ENCODE measurements at regions not wholly inside any gene's neighbourhood (a gene's known extent, or its start where the extent isn't known, plus 50 kb on each side); places are given as distances from the start of the nearest gene placed in this dataset.

DNA sequence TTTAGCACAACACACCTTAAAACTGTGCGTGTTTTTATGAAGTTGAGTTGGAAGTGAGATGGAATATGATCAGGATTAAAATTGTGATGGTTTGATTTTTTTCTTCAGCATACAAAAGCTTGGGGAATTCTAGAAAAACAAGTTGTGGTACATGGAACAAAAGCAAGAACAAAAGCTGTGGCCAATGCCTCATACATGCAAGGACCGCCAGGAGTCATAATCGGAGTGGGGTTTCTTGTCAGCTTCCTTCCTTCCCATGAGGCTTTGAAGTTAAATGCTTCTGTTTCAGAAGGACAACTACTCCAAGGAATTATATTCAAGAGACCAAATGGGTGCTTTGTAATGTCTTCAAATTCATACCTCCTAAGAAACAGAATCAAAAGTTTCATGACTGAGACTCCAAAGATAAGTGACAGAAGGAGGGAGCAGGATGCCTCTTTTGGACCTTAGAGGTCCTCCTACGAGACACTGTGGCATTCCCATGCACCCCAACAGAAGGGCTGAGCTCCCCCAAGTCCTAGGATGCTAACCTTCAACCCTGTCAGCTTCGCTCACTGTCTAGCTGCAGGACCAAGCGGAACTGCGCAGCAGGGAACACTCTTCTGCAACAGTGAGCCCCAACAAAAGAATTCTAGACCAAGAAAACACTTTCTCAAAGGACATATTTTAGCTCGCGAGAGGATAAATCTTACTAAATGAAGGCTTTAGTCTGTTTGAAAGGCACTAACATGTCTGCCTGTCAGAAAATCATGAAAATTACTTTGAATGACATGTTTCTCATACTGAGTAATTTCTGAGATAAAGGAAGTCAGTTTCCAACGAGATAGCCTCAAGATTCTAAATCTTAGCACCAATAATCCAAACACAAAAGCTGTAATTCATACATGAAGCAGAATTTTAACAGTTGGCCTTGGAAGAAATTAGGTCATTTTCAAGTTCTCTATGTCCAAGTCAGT, 108.5 kb upstream of the NHSL1 start:
- H3K36me3 ChIP-seq (ENCODE audit: control insufficient read depth, insufficient read depth, low read length): no peaks in the 10 kb centered on the region
- 100% methylated on average over 2 of the region's 10 CpGs for WGBS (ENCODE audit: insufficient coverage, low lambda C conversion rate)
- H3K9me3 ChIP-seq (ENCODE audit: control insufficient read depth, low read depth, low read length): no peaks in the 10 kb centered on the region
- no peaks in the 10 kb centered on the region for H3K27me3 ChIP-seq (ENCODE audit: control insufficient read depth, insufficient read depth, low read length)
- peaks cover 2% of the 10 kb centered on the region for H3K4me1 ChIP-seq (ENCODE audit: control insufficient read depth, insufficient read depth, low read length)
- DNase-seq: no peak
- H3K27ac ChIP-seq (ENCODE audit: low read length): no peak overlapping the region
- H3K4me3 ChIP-seq (ENCODE audit: low read length): no peak overlapping the region

DNA sequence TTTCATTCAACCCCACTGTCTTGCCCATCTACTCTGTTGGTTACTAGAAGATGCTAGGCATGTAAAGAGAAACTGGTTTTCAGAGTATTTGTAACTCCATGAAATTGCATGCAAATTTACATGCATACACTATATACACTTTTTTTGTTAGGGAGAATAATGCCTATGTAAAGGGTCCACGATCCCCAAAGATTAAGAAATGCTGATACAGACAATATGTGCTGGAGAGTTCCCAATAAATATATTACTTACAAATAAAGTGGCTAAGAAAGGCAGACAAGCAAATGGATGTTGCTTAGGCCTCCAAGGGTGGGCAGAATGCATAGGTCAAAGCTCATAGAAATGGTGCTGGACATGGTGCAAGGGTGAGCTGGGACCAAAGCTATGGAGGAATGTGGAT, 109.6 kb upstream of the NHSL1 start:
- H3K27ac ChIP-seq (ENCODE audit: low read length): no peak overlapping the region
- H3K4me1 ChIP-seq (ENCODE audit: control insufficient read depth, insufficient read depth, low read length): peaks cover 2% of the 10 kb centered on the region
- no peaks in the 10 kb centered on the region for H3K36me3 ChIP-seq (ENCODE audit: control insufficient read depth, insufficient read depth, low read length)
- WGBS (ENCODE audit: insufficient coverage, low lambda C conversion rate): no CpG with 5 or more reads among the region's 1 CpG
- no peaks in the 10 kb centered on the region for H3K27me3 ChIP-seq (ENCODE audit: control insufficient read depth, insufficient read depth, low read length)
- DNase-seq: no peak
- no peaks in the 10 kb centered on the region for H3K9me3 ChIP-seq (ENCODE audit: control insufficient read depth, low read depth, low read length)
- H3K4me3 ChIP-seq (ENCODE audit: low read length): no peak overlapping the region

DNA sequence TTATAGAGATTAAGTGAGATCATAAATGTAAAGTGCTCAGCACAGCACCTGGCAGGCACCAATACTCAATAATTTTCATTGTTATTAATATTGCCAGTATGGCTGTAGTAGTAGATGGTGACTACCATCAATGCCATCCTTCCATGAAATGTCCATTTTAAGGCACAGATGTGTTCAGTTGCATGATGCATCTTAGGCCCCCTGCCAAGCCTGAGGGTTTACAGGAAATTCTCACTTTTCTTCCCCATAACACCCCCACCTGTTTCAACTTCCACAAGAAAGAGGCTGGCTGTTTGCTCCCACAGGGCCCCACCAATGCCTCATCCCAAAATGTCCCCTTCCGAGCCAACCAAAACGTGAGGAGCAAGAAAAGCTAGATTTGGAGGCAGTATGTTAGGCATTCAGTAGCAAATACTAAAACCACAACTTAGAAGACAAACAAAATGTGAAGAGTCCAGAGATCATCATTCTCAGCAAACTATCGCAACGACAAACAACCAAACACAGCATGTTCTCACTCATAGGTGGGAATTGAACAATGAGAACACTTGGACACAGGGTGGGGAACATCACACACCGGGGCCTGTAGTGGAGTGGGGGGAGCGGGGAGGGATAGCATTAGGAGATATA, 110.6 kb upstream of the NHSL1 start:
- Histone ChIP-seq H3K4me3 (ENCODE audit: low read length) (no peak overlapping the region), H3K27ac (ENCODE audit: low read length) (no peak overlapping the region), H3K27me3 (ENCODE audit: control insufficient read depth, insufficient read depth, low read length) (no peaks in the 10 kb centered on the region), H3K9me3 (ENCODE audit: control insufficient read depth, low read depth, low read length) (no peaks in the 10 kb centered on the region), H3K4me1 (ENCODE audit: control insufficient read depth, insufficient read depth, low read length) (peaks cover 2% of the 10 kb centered on the region), H3K36me3 (ENCODE audit: control insufficient read depth, insufficient read depth, low read length) (no peaks in the 10 kb centered on the region)
- WGBS (ENCODE audit: insufficient coverage, low lambda C conversion rate): 80% methylated on average over 1 of the region's 6 CpGs
- DNase-seq: no peak

DNA sequence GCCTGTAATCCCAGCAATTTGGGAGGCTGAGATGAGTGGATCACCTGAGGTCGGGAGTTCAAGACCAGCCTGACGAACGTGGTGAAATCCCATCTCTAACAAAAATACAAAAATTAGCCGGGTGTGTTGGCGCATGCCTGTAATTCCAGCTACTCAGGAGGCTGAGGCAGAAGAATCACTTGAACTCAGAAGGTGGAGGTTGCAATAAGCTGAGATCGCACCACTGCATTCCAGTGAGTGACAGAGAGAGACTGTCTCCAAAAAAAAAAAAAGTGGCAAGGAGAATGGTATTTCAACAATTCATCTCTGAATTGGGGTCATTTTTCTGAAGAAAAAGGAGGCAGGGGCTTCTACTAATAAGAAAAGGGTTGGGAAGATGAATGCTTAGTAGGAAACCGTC, 111.5 kb upstream of the NHSL1 start:
- Histone ChIP-seq H3K27ac (ENCODE audit: low read length) (no peak overlapping the region), H3K36me3 (ENCODE audit: control insufficient read depth, insufficient read depth, low read length) (no peaks in the 10 kb centered on the region), H3K4me3 (ENCODE audit: low read length) (no peak overlapping the region), H3K4me1 (ENCODE audit: control insufficient read depth, insufficient read depth, low read length) (peaks cover 2% of the 10 kb centered on the region), H3K9me3 (ENCODE audit: control insufficient read depth, low read depth, low read length) (no peaks in the 10 kb centered on the region), H3K27me3 (ENCODE audit: control insufficient read depth, insufficient read depth, low read length) (no peaks in the 10 kb centered on the region)
- DNase-seq: no peak
- WGBS (ENCODE audit: insufficient coverage, low lambda C conversion rate): 100% methylated on average over 1 of the region's 7 CpGs

DNA sequence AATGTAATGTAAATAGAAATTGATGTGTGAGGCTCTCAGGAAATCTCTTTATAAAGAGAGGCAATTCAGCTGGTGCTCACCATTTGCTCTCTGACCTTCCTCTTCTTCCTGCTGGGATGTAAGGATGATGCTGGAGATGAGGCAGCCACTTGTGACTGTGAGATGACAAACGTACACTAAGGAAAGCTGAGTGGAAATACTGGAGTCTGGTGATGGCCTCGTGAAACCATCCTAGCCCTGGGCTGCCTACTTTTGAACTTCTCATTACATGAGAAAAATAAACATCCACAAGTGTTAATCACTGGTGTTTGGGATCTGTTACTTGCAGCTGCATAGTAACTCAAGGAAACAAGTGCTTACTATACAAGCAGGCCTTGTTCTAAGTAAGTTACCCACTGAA, 114.9 kb upstream of the NHSL1 start:
- Histone ChIP-seq H3K36me3 (ENCODE audit: control insufficient read depth, insufficient read depth, low read length) (no peaks in the 10 kb centered on the region), H3K27me3 (ENCODE audit: control insufficient read depth, insufficient read depth, low read length) (no peaks in the 10 kb centered on the region), H3K4me3 (ENCODE audit: low read length) (no peak overlapping the region), H3K9me3 (ENCODE audit: control insufficient read depth, low read depth, low read length) (no peaks in the 10 kb centered on the region), H3K27ac (ENCODE audit: low read length) (no peak overlapping the region), H3K4me1 (ENCODE audit: control insufficient read depth, insufficient read depth, low read length) (peaks cover 1% of the 10 kb centered on the region)
- no CpG with 5 or more reads among the region's 2 CpGs for WGBS (ENCODE audit: insufficient coverage, low lambda C conversion rate)
- DNase-seq: no peak

DNA sequence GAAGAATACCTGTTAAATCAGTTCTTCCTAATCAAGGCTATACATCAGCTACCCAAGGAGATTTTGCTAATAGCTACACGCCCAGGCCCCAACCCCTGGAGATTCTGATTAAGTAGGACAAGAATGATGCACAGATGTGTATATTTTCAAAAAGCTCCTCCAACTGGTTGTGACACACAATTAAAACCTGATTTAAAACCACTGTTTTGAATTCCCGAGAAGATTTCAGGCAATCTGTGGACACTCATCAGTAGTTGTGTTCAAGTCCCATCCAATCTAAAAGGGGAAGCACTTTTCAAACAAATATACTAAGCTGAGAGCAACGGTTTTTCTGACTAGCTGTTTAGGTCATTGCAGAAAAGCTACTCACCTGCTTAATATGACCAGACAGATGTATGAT, 118.9 kb upstream of the NHSL1 start:
- no peaks in the 10 kb centered on the region for H3K4me1 ChIP-seq (ENCODE audit: control insufficient read depth, insufficient read depth, low read length)
- H3K4me3 ChIP-seq (ENCODE audit: low read length): no peak overlapping the region
- no peaks in the 10 kb centered on the region for H3K27me3 ChIP-seq (ENCODE audit: control insufficient read depth, insufficient read depth, low read length)
- no peaks in the 10 kb centered on the region for H3K36me3 ChIP-seq (ENCODE audit: control insufficient read depth, insufficient read depth, low read length)
- DNase-seq: no peak
- H3K9me3 ChIP-seq (ENCODE audit: control insufficient read depth, low read depth, low read length): no peaks in the 10 kb centered on the region
- H3K27ac ChIP-seq (ENCODE audit: low read length): no peak overlapping the region
- WGBS (ENCODE audit: insufficient coverage, low lambda C conversion rate): no CpG with 5 or more reads among the region's 3 CpGs

DNA sequence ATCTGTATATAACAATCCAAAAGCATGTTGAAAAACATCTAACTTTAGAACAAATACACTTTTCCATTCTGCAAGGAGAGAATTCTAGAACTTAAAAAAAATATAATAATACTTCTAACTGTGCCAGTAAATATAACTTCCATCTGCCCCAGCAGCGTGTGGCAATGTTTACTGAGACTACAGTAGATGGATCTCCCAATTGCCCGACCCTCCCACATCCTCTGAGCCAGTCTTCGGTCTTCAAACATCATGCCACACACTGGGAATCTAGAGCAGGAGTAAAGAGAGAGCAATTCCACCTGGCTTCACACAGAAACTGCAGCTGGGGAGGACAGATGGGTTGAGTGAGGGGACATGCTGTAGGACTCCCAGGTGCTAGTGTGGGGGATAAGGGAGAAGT, 121.3 kb upstream of the NHSL1 start:
- Histone ChIP-seq H3K27ac (ENCODE audit: low read length) (no peak overlapping the region), H3K9me3 (ENCODE audit: control insufficient read depth, low read depth, low read length) (no peaks in the 10 kb centered on the region), H3K4me1 (ENCODE audit: control insufficient read depth, insufficient read depth, low read length) (no peaks in the 10 kb centered on the region), H3K4me3 (ENCODE audit: low read length) (no peak overlapping the region), H3K36me3 (ENCODE audit: control insufficient read depth, insufficient read depth, low read length) (no peaks in the 10 kb centered on the region), H3K27me3 (ENCODE audit: control insufficient read depth, insufficient read depth, low read length) (no peaks in the 10 kb centered on the region)
- no peak for DNase-seq
- no CpG with 5 or more reads among the region's 3 CpGs for WGBS (ENCODE audit: insufficient coverage, low lambda C conversion rate)

DNA sequence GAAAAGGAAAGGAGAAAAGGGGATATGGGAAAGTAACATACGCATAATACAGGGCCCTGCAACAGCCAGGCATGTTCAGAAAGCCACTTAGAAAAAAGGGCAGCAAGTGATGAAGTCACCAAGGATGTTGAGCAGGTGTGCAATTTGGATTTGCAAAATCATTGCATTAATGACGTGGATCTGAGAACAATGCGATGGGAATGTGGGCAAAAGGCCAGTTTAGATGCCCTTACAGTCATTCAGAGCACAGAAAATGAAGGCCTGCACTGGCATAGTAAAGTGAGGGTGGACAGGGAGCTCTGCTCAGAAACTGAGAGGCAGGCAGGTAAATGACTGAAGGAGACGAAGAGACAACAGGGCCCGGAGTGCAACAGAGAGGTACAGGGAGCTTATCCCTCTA, 123.7 kb upstream of the NHSL1 start:
- no peak overlapping the region for H3K27ac ChIP-seq (ENCODE audit: low read length)
- no peak for DNase-seq
- no peaks in the 10 kb centered on the region for H3K27me3 ChIP-seq (ENCODE audit: control insufficient read depth, insufficient read depth, low read length)
- 100% methylated on average over 1 of the region's 5 CpGs for WGBS (ENCODE audit: insufficient coverage, low lambda C conversion rate)
- H3K36me3 ChIP-seq (ENCODE audit: control insufficient read depth, insufficient read depth, low read length): no peaks in the 10 kb centered on the region
- no peak overlapping the region for H3K4me3 ChIP-seq (ENCODE audit: low read length)
- H3K9me3 ChIP-seq (ENCODE audit: control insufficient read depth, low read depth, low read length): no peaks in the 10 kb centered on the region
- no peaks in the 10 kb centered on the region for H3K4me1 ChIP-seq (ENCODE audit: control insufficient read depth, insufficient read depth, low read length)

DNA sequence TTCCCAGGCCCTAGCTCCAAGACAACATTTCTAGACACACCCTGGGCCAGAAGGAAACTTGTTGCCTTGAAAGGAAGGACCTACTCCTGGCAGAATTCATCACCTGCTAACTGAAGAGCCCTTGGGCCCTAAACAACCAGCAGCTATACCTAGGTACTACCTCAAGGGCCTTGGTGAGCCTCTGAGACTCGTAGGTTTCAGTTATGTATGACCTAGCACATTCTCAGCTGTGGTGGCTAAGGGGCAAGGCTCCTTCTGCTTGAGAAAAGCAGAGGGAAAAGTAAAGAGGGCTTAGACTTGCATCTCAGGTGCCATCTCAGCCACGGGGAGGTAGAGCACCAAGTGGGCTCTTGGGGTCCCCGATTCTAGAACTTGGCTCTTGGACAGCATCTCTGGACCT, 132.3 kb upstream of the NHSL1 start:
- DNase-seq: no peak
- Histone ChIP-seq H3K27ac (ENCODE audit: low read length) (no peak overlapping the region), H3K36me3 (ENCODE audit: control insufficient read depth, insufficient read depth, low read length) (no peaks in the 10 kb centered on the region), H3K27me3 (ENCODE audit: control insufficient read depth, insufficient read depth, low read length) (no peaks in the 10 kb centered on the region), H3K9me3 (ENCODE audit: control insufficient read depth, low read depth, low read length) (no peaks in the 10 kb centered on the region), H3K4me1 (ENCODE audit: control insufficient read depth, insufficient read depth, low read length) (no peaks in the 10 kb centered on the region), H3K4me3 (ENCODE audit: low read length) (no peak overlapping the region)
- no CpG with 5 or more reads among the region's 3 CpGs for WGBS (ENCODE audit: insufficient coverage, low lambda C conversion rate)

DNA sequence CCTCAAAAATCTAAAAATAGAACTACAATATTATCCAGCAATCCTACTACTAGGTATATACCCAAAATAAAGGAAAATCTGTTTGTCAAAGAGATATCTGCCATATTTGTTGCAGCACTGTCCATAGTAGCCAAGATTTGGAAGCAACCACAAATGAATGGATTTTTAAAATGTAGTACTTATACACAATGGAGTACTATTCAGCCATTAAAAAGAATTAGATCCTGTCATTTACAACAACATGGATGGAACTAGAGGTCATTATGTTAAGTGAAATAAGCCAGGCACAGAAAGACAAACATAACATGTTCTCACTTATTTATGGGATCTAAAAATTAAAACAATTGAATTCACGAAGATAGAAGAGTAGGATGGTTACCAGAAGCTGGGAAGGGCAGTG, 135.7 kb upstream of the CCDC28A start:
- Histone ChIP-seq H3K27ac (ENCODE audit: low read length) (no peak overlapping the region), H3K4me1 (ENCODE audit: control insufficient read depth, insufficient read depth, low read length) (no peaks in the 10 kb centered on the region), H3K27me3 (ENCODE audit: control insufficient read depth, insufficient read depth, low read length) (no peaks in the 10 kb centered on the region), H3K36me3 (ENCODE audit: control insufficient read depth, insufficient read depth, low read length) (no peaks in the 10 kb centered on the region), H3K4me3 (ENCODE audit: low read length) (no peak overlapping the region), H3K9me3 (ENCODE audit: control insufficient read depth, low read depth, low read length) (no peaks in the 10 kb centered on the region)
- DNase-seq: no peak
- 83% methylated on average over 1 of the region's 1 CpG for WGBS (ENCODE audit: insufficient coverage, low lambda C conversion rate)

Measured in large intestine (tissue), 3 donors.